Heart right ventricle (tissue), 16 donors: ENCODE measurements at regions not wholly inside any gene's neighbourhood (a gene's known extent, or its start where the extent isn't known, plus 50 kb on each side); places are given as distances from the start of the nearest gene placed in this dataset.
"Not testable (repeated sequence)": the region's sequence is repeated elsewhere in the genome, so short reads cannot be mapped to it uniquely, and the experiment has no call there.

Experiments used
- ATAC-seq, 8 donors: fragments of 200-7000 bp; cut with Tn5 transposase; one replicate each; pipeline ENCODE4 v1.9.1; 2020; ENCODE audit warnings: mild to moderate bottlenecking in 8 of 8, moderate library complexity in 8 of 8, moderate number of reproducible peaks in 1 of 8
- DNase-seq, 2 donors: peaks; one replicate each; pipeline ENCODE4 v3.0.0-alpha.2; 2020
- H3K27ac ChIP-seq, 10 donors: fragments of 200-600 bp; sonication (generic) in 2 of 10; one replicate each; pipeline versions ENCODE4 v1.5.0 to v1.8.0; 2020 to 2022; ENCODE audit warnings: mild to moderate bottlenecking in 3 of 10
- H3K27me3 ChIP-seq, 7 donors: fragments of 200-600 bp; one replicate each; pipeline ENCODE4 v1.8.0; 2021 to 2022; ENCODE audit warnings: mild to moderate bottlenecking in 2 of 7
- H3K36me3 ChIP-seq, 9 donors: fragments of 200-600 bp; sonication (generic) in 1 of 9; one replicate each; pipeline versions ENCODE4 v1.5.0 to v1.8.0; 2020 to 2022; ENCODE audit warnings: mild to moderate bottlenecking in 2 of 9
- H3K4me1 ChIP-seq, 9 donors: fragments of 200-600 bp; sonication (generic) in 1 of 9; one replicate each; pipeline versions ENCODE4 v1.5.0 to v1.8.0; 2020 to 2022; ENCODE audit warnings: mild to moderate bottlenecking in 4 of 9
- H3K4me3 ChIP-seq, 10 donors: fragments of 200-600 bp; sonication (generic) in 2 of 10; one replicate each; pipeline versions ENCODE4 v1.5.0 to v1.8.0; 2020 to 2022; ENCODE audit warnings: mild to moderate bottlenecking in 7 of 10, moderate library complexity in 2 of 10
- H3K9me3 ChIP-seq, 11 donors: fragments of 200-600 bp in 10 of 11; sonication (generic) in 2 of 11; one replicate each; pipeline versions ENCODE4 v1.5.0 to v1.8.0; 2013 to 2022; ENCODE audit warnings: mild to moderate bottlenecking in 2 of 11, control low read depth in 1 of 11, moderate library complexity in 1 of 11
- WGBS, 2 donors: extraction: QIAGEN DNeasy Blood & Tissue Kit; methylation state at CpG; one replicate each; pipeline ENCODE4 v1.1.7; 2013; ENCODE audit warnings: inconsistent platforms in 1 of 2; 5-methylcytosine and 5-hydroxymethylcytosine counted together
- intact Hi-C, 10 donors: fragments of 100-400 bp; cut with DNase I; formaldehyde crosslinking; loops; one replicate each; pipeline versions ENCODE4 v1.11.1 to v1.14.2; 2022
- TF ChIP-seq, protein P1 (sequence below), 9 donors: fragments of 200-600 bp; sonication (generic) in 2 of 9; IDR thresholded peaks; one replicate each; pipeline versions ENCODE4 v1.5.0 to v1.8.0; 2021 to 2022; ENCODE audit warnings: antibody characterized with exemption in 9 of 9, mild to moderate bottlenecking in 5 of 9, moderate library complexity in 1 of 9
- donor health status: Arrhythmogenic right ventricular cardiomyopathy.
- donor health status: ischemic (EF 13 %, LVEDD 7.1; RV severe dilation, severe dysfunction).
- donor health status: healthy with polysubstance abuse.
- donor health status: DM: no; HTN: yes; CAD: no.
- donor health status: DM: no; HTN: no; CAD: no.
- donor health status: ischemic (EF 25% LVEDD 6.9; RV normal size, moderate dysfunction).
- donor health status: ischemic (EF 25% LVEDD 5.7; RV mildly dilated, moderate dysfunction).
- donor health status: healthy.
- donor health status: DM: yes; HTN: yes; CAD: no.
- donor health status: Ischemic cardiomyopathy.
- donor health status: ischemic (EF 35%, LVEDD 5.7; RV mildly dilated, moderate dysfunction).
- donor health status: nonischemic (EF 11% LVEDD 7.7; RV severe dilation, severe dysfunction).
- donor health status: DM: yes; HTN: yes; CAD: no.
- donor health status: PGD.
- donor health status: ischemic (EF 29% LVEDD 5.4; RV normal size, mild dysfunction).
- donor health status: nonischemic (EF 23%, LVEDD 6.1; RV moderate dilation, normal function).

DNA sequence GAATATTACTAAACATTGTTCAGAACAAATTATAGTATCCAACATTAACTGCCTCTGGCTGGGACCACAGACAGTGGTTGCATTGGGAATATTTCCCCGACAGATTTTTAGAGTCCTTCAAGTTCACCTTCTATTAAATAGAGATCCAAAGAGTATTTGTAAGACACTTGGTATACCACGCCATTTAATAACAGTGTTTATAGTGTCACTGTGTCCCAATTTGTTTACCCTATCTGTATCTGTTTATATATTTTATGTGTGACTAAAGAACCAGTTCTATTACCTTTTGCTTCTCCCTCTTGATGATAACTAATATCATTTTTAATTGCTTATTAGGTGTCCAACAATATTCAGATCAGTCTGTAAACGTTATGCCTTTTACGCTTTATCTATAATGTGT, 191.3 kb upstream of the IRX5 start:
- no peak overlapping the region for H3K27ac ChIP-seq
- H3K27me3 ChIP-seq: no peaks in the 10 kb centered on the region
- peaks cover 0 to 4% (median 0%) of the 10 kb centered on the region in 11 donors for H3K9me3 ChIP-seq
- H3K4me3 ChIP-seq: no peak overlapping the region
- WGBS, 2 donors: 92 to 93% methylated on average over 4 of the region's 4 CpGs
- TF ChIP-seq, protein P1, sequence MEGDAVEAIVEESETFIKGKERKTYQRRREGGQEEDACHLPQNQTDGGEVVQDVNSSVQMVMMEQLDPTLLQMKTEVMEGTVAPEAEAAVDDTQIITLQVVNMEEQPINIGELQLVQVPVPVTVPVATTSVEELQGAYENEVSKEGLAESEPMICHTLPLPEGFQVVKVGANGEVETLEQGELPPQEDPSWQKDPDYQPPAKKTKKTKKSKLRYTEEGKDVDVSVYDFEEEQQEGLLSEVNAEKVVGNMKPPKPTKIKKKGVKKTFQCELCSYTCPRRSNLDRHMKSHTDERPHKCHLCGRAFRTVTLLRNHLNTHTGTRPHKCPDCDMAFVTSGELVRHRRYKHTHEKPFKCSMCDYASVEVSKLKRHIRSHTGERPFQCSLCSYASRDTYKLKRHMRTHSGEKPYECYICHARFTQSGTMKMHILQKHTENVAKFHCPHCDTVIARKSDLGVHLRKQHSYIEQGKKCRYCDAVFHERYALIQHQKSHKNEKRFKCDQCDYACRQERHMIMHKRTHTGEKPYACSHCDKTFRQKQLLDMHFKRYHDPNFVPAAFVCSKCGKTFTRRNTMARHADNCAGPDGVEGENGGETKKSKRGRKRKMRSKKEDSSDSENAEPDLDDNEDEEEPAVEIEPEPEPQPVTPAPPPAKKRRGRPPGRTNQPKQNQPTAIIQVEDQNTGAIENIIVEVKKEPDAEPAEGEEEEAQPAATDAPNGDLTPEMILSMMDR (IDR thresholded peaks at IDR 0.05): no peak
- ATAC-seq (no peak), DNase-seq (no peak)
- intact Hi-C loops: no loop called here
- no peaks in the 10 kb centered on the region for H3K36me3 ChIP-seq
- H3K4me1 ChIP-seq: no peaks in the 10 kb centered on the region

DNA sequence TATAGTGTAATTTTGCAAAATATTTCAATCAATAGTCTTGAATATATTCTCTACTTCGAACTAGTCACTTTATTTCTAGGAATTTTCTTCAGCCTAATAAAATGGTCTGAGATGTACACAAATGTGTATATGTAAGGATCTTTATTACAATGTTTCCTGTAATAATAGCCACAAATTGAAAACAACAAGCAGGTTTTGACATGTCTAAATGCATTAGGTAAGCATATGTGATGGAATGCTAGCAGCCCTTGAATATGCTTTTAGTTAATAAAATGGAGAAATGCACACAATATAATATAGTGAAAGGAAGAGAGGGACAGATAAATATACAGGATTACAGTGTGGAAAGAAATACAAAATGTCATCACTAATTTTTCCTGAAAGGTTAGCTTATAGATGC, 196.5 kb upstream of the IRX5 start:
- 67 to 88% methylated on average over 1 of the region's 1 CpG for WGBS, 2 donors
- Histone ChIP-seq H3K36me3 (no peaks in the 10 kb centered on the region), H3K4me3 (no peak overlapping the region), H3K9me3 (no peaks in the 10 kb centered on the region), H3K27me3 (peaks cover 0 to 3% (median 0%) of the 10 kb centered on the region in 7 donors), H3K4me1 (no peaks in the 10 kb centered on the region), H3K27ac (no peak overlapping the region)
- TF ChIP-seq, protein P1 (IDR thresholded peaks at IDR 0.05): no peak
- ATAC-seq: no peak
- DNase-seq: no peak
- intact Hi-C loops: no loop called here

DNA sequence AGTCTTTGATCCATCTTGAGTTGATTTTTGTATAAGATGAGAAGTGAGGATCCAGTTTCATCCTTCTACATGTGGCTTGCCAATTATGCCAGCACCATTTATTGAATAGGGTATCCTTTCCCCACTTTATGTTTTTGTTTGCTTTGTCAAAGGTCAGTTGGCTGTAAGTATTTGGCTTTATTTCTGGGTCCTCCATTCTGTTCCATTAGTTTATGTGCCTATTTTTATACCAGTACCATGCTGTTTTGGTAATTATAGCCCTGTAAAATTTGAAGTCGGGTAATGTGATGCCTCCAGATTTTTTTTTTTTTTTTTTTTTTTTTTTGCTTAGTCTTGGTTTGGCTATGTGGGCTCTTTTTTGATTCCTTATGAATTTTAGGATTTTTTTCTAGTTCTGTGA, 203.0 kb upstream of the IRX5 start:
- 81 to 87% methylated on average over 1 of the region's 1 CpG for WGBS, 2 donors
- H3K27ac ChIP-seq, H3K36me3 ChIP-seq, H3K4me3 ChIP-seq, H3K4me1 ChIP-seq, H3K27me3 ChIP-seq, DNase-seq, ATAC-seq, H3K9me3 ChIP-seq, intact Hi-C loops: not testable (repeated sequence)

DNA sequence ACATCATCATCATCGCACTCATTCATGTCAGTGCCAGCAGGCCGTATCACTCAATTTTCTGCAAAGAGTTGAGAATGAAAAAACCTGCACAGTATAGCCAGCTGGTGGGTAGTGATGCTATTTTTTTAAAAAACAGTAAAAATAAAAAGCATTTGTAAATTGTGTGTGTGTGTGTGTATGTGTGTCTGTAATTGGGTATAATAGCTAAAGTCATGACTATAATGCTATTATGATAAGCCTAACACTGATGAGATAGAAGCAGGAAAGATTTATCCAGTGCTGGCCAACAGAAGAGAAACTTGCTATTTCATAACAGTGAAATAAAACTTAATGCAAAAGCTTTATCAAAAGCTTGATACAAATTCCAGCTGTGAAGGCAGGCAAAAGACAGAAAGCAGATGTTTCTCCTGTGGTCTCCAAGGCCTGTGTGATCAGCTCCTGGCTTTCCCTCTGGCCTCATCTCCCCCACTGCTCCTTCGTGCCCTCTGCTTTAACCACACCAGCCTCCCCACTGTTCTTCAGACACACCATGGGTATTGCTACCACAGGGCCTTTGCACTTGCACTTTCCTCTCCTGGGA, 206.2 kb upstream of the IRX5 start:
- no peaks in the 10 kb centered on the region for H3K4me1 ChIP-seq
- H3K36me3 ChIP-seq: no peaks in the 10 kb centered on the region
- WGBS, 2 donors: 76 to 84% methylated on average over 3 of the region's 3 CpGs
- TF ChIP-seq, protein P1 (IDR thresholded peaks at IDR 0.05): no peak
- no peaks in the 10 kb centered on the region for H3K27me3 ChIP-seq
- intact Hi-C loops: loop anchor here in 1 of 10 donors (5.0 kb wide), 1 partner anchor 382 kb away; no protein-coding TSS in a partner anchor
- no peak overlapping the region for H3K27ac ChIP-seq
- H3K9me3 ChIP-seq: peaks cover 0 to 3% (median 0%) of the 10 kb centered on the region in 11 donors
- H3K4me3 ChIP-seq: no peak overlapping the region
- no peak for ATAC-seq
- DNase-seq: no peak

DNA sequence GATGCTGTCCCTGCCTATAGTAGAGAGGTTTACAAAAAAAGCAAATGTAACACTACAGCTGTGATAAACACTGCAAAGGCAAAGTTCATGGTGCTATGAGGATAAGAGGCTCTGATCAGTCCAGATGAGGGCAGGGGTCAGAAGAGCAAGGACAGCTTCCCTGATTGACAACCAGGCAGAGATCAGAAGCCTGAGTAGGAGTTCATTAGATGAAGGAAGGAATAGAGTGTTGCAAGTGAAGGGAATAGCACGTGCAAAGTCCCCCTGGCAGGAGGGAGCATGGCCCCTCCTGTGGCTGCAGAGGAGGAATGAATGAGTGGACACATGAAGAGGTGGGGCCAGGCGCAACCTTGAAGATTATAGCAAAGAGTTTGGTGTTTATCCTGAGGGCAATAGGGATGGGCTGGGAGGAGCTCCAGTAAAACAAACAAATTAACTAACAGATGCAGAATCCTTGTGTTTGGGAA, 208.4 kb upstream of the IRX5 start:
- H3K27me3 ChIP-seq: no peaks in the 10 kb centered on the region
- TF ChIP-seq, protein P1 (IDR thresholded peaks at IDR 0.05): no peak
- H3K36me3 ChIP-seq: no peaks in the 10 kb centered on the region
- 87 to 89% methylated on average over 2 of the region's 2 CpGs for WGBS, 2 donors
- peaks cover 0 to 3% (median 0%) of the 10 kb centered on the region in 11 donors for H3K9me3 ChIP-seq
- no peak overlapping the region for H3K4me3 ChIP-seq
- ATAC-seq: no peak
- no peak for DNase-seq
- no peak overlapping the region for H3K27ac ChIP-seq
- intact Hi-C loops: loop anchor here in 1 of 10 donors (5.0 kb wide), 1 partner anchor 380 kb away; no protein-coding TSS in a partner anchor
- no peaks in the 10 kb centered on the region for H3K4me1 ChIP-seq
